Peyer's patch (tissue), 4 donors: ENCODE measurements at regions not wholly inside any gene's neighbourhood (a gene's known extent, or its start where the extent isn't known, plus 50 kb on each side); places are given as distances from the start of the nearest gene placed in this dataset.

Experiments used
- POLR2A ChIP-seq, 2 donors: fragments of 450-650 bp; IDR thresholded peaks; one replicate each; pipeline ENCODE4 v1.5.1; 2017; ENCODE audit warnings: antibody characterized with exemption in 2 of 2, mild to moderate bottlenecking in 2 of 2, moderate library complexity in 2 of 2
- TF ChIP-seq, protein P1 (sequence below), 6 experiments: fragments of 450-650 bp in 4 of 6; fragments of 200-600 bp in 2 of 6; sonication (generic) in 1 of 6; IDR thresholded peaks; one replicate each; pipeline ENCODE4 v1.5.1; 2017 to 2019; ENCODE audit warnings: antibody characterized with exemption in 6 of 6, mild to moderate bottlenecking in 3 of 6, moderate library complexity in 1 of 6

DNA sequence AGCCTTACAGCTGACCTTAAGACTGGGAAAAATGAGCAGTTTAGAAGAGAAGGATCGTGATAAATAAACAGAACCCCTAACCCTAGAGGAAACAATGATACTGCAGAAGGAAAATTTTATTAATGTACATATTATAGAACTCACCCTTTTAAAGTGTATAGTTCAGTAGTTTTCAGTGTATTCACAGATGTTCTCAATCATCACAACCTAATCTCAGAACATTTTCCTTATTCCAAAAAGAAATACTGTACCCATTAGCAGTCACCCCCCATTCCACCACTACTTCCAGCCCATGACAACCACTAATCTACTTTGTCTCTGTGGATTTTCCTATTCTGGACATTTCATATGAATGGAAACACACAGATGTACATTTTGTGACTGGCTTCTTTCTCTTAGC lies 90.2 kb upstream of the AGTR1 start:
- TF ChIP-seq, protein P1, sequence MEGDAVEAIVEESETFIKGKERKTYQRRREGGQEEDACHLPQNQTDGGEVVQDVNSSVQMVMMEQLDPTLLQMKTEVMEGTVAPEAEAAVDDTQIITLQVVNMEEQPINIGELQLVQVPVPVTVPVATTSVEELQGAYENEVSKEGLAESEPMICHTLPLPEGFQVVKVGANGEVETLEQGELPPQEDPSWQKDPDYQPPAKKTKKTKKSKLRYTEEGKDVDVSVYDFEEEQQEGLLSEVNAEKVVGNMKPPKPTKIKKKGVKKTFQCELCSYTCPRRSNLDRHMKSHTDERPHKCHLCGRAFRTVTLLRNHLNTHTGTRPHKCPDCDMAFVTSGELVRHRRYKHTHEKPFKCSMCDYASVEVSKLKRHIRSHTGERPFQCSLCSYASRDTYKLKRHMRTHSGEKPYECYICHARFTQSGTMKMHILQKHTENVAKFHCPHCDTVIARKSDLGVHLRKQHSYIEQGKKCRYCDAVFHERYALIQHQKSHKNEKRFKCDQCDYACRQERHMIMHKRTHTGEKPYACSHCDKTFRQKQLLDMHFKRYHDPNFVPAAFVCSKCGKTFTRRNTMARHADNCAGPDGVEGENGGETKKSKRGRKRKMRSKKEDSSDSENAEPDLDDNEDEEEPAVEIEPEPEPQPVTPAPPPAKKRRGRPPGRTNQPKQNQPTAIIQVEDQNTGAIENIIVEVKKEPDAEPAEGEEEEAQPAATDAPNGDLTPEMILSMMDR (IDR thresholded peaks at IDR 0.05) = no peak
- TF ChIP-seq POLR2A (IDR thresholded peaks at IDR 0.05) = no peak
